HFFc6 (cell line): ENCODE measurements at regions not wholly inside any gene's neighbourhood (a gene's known extent, or its start where the extent isn't known, plus 50 kb on each side); places are given as distances from the start of the nearest gene placed in this dataset.

Experiments
- DNase-seq: peaks from one replicate; pipeline ENCODE4 v3.0.0-alpha.2; 2018
- H3K27ac Mint-ChIP-seq: 2 replicates; pipeline ENCODE4 v1.8.0; 2020; ENCODE audit warnings: mild to moderate bottlenecking, mixed read lengths
- H3K27me3 Mint-ChIP-seq: 2 replicates; pipeline ENCODE4 v1.8.0; 2021; ENCODE audit warnings: mild to moderate bottlenecking, moderate library complexity, mixed read lengths; ENCODE audit not compliant: insufficient read depth
- H3K36me3 Mint-ChIP-seq: 2 replicates; pipeline ENCODE4 v1.8.0; 2021; ENCODE audit warnings: low read depth, mixed read lengths
- H3K4me1 Mint-ChIP-seq: 2 replicates; pipeline ENCODE4 v1.8.0; 2020; ENCODE audit warnings: low read depth, mixed read lengths
- H3K4me3 Mint-ChIP-seq: 2 replicates; pipeline ENCODE4 v1.8.0; 2020; ENCODE audit warnings: mild to moderate bottlenecking, moderate library complexity, mixed read lengths
- H3K9me3 Mint-ChIP-seq: 2 replicates; pipeline ENCODE4 v1.8.0; 2020; ENCODE audit warnings: mild to moderate bottlenecking, mixed read lengths
- CTCF ChIP-seq: fragments of 200-600 bp; sonication (generic); IDR thresholded peaks from 2 replicates; pipeline ENCODE4 v1.5.0; 2021; ENCODE audit warnings: antibody characterized with exemption, mild to moderate bottlenecking

GRCh38 chr6:100268326-100268725, 196.4 kb downstream of the SIM1 start:
- Mint-ChIP-seq H3K36me3 (peaks cover 4% of the 10 kb centered on the region; the same call in 1 of the 2 replicates), H3K27ac (peak overlapping the region; percentile 25; the same call in 1 of the 2 replicates)

GRCh38 chr6:100267721-100268123, 197.0 kb downstream of the SIM1 start:
- no peaks in the 10 kb centered on the region for H3K27me3 Mint-ChIP-seq
- DNase-seq, result peak; percentile 41
- peak overlapping the region; percentile 2; the same call in 1 of the 2 replicates for H3K4me3 Mint-ChIP-seq
- no peaks in the 10 kb centered on the region for H3K9me3 Mint-ChIP-seq
- no peak for TF ChIP-seq CTCF
- H3K27ac Mint-ChIP-seq, result peak overlapping the region; percentile 25
- peaks cover 4% of the 10 kb centered on the region; the same call in 1 of the 2 replicates for H3K36me3 Mint-ChIP-seq
- H3K4me1 Mint-ChIP-seq, result peaks cover 66% of the 10 kb centered on the region

More at GRCh38 chr6:100268326-100268725, 196.4 kb downstream of the SIM1 start:
- peaks cover 66% of the 10 kb centered on the region for H3K4me1 Mint-ChIP-seq
- no peaks in the 10 kb centered on the region for H3K27me3 Mint-ChIP-seq
- no peaks in the 10 kb centered on the region for H3K9me3 Mint-ChIP-seq
- TF ChIP-seq CTCF, result no peak
- H3K4me3 Mint-ChIP-seq, result peak overlapping the region; percentile 28; the same call in 1 of the 2 replicates
- DNase-seq, result no peak

GRCh38 chr6:100266494-100267401, 198.0 kb downstream of the SIM1 start:
- Mint-ChIP-seq H3K4me1 (peaks cover 66% of the 10 kb centered on the region), H3K9me3 (no peaks in the 10 kb centered on the region), H3K27ac (no peak overlapping the region), H3K36me3 (peaks cover 4% of the 10 kb centered on the region; the same call in 1 of the 2 replicates), H3K4me3 (no peak overlapping the region), H3K27me3 (no peaks in the 10 kb centered on the region)
- no peak for TF ChIP-seq CTCF
- DNase-seq, result no peak

- no peak for DNase-seq
- H3K36me3 Mint-ChIP-seq, result no peaks in the 10 kb centered on the region
- no peaks in the 10 kb centered on the region for H3K9me3 Mint-ChIP-seq
- no peaks in the 10 kb centered on the region for H3K27me3 Mint-ChIP-seq
- TF ChIP-seq CTCF, result no peak
- peaks cover 64% of the 10 kb centered on the region for H3K4me1 Mint-ChIP-seq
- H3K4me3 Mint-ChIP-seq, result no peak overlapping the region
- no peak overlapping the region for H3K27ac Mint-ChIP-seq
These were observed 202.6 kb downstream of the SIM1 start for GRCh38 chr6:100262086-100262485.

- Mint-ChIP-seq H3K4me3 (no peak overlapping the region), H3K9me3 (no peaks in the 10 kb centered on the region), H3K27ac (no peak overlapping the region), H3K36me3 (no peaks in the 10 kb centered on the region), H3K27me3 (no peaks in the 10 kb centered on the region), H3K4me1 (peaks cover 58% of the 10 kb centered on the region)
- no peak for DNase-seq
- no peak for TF ChIP-seq CTCF
These were observed 203.2 kb downstream of the SIM1 start for GRCh38 chr6:100261486-100261885.
